PC-9 (cell line): ENCODE measurements at regions not wholly inside any gene's neighbourhood (a gene's known extent, or its start where the extent isn't known, plus 50 kb on each side); places are given as distances from the start of the nearest gene placed in this dataset.

ENCODE experiments used
- EZH2 ChIP-seq: fragments of 200-600 bp; sonication (generic); IDR thresholded peaks from 2 replicates; pipeline ENCODE4 v1.8.0; 2017; ENCODE audit warnings: antibody characterized with exemption, low read depth
- TF ChIP-seq, protein P1 (sequence below): fragments of 200-600 bp; sonication (generic); conservative IDR thresholded peaks from 2 replicates; pipeline ENCODE4 v1.6.1; 2017; ENCODE audit warnings: mixed run types, antibody characterized with exemption, mild to moderate bottlenecking, moderate library complexity

DNA sequence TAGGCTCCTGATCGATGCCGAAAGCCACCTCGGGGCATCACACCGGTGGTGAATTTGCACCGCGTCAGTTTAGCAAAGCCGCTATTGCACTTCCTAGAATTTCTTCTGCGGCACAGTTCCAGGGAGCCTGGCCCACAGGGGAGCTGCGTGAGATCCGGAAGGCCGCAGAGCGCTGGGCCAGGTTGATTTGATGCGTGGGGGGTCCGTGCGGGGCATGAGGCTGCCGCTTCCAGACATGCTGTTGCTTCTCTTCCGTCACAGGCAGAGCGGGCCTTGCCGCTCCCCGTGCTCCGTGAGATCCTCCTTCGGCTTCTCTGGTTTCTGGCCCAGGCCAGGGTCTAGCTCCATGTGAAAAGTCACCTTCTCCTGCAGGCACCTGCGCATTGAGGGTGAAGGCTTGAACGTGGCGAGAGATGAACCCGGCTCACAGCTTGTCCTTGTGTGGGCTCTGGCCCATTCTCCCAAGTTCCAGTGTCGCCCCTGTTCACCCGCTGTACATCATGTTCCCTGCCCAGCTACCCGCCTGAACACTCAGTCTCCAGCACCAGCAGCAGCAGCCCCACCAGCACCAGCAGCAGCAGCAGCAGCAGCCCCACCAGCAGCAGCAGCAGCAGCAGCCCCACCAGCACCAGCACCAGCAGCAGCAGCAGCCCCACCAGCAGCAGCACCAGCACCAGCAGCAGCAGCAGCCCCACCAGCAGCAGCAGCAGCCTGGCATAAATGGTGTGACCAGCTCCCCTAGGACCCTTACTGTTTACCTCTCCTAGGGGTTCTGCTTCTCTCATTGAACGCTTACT lies 131.2 kb downstream of the TRIML1 start:
- no peak for TF ChIP-seq EZH2
- TF ChIP-seq, protein P1, sequence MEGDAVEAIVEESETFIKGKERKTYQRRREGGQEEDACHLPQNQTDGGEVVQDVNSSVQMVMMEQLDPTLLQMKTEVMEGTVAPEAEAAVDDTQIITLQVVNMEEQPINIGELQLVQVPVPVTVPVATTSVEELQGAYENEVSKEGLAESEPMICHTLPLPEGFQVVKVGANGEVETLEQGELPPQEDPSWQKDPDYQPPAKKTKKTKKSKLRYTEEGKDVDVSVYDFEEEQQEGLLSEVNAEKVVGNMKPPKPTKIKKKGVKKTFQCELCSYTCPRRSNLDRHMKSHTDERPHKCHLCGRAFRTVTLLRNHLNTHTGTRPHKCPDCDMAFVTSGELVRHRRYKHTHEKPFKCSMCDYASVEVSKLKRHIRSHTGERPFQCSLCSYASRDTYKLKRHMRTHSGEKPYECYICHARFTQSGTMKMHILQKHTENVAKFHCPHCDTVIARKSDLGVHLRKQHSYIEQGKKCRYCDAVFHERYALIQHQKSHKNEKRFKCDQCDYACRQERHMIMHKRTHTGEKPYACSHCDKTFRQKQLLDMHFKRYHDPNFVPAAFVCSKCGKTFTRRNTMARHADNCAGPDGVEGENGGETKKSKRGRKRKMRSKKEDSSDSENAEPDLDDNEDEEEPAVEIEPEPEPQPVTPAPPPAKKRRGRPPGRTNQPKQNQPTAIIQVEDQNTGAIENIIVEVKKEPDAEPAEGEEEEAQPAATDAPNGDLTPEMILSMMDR, result no peak
